ENCODE measurements at regions not wholly inside any gene's neighbourhood (a gene's known extent, or its start where the extent isn't known, plus 50 kb on each side); places are given as distances from the start of the nearest gene placed in this dataset.

- DNase-seq, result no peak
- no peak for TF ChIP-seq CTCF (IDR thresholded peaks at IDR 0.05)
- no peak overlapping the region for H3K27ac Mint-ChIP-seq
- H3K36me3 Mint-ChIP-seq (ENCODE audit: low read depth), result no peaks in the 10 kb centered on the region
- no peaks in the 10 kb centered on the region for H3K4me1 Mint-ChIP-seq (ENCODE audit: low read depth)
- no peak overlapping the region for H3K4me3 Mint-ChIP-seq
- no peaks in the 10 kb centered on the region for H3K27me3 Mint-ChIP-seq (ENCODE audit: insufficient read depth)
- no peaks in the 10 kb centered on the region for H3K9me3 Mint-ChIP-seq
Measured at GRCh38 chr20:39835130-39835842, 853.8 kb downstream of the MAFB start.

GRCh38 chr20:39830903-39831302, 858.1 kb downstream of the MAFB start:
- Mint-ChIP-seq H3K36me3 (ENCODE audit: low read depth) (no peaks in the 10 kb centered on the region), H3K4me1 (ENCODE audit: low read depth) (no peaks in the 10 kb centered on the region), H3K27ac (no peak overlapping the region), H3K9me3 (no peaks in the 10 kb centered on the region), H3K4me3 (no peak overlapping the region), H3K27me3 (ENCODE audit: insufficient read depth) (no peaks in the 10 kb centered on the region; the same call in 1 of the 2 replicates)
- no peak for DNase-seq
- TF ChIP-seq CTCF (IDR thresholded peaks at IDR 0.05), result no peak

- no peaks in the 10 kb centered on the region for H3K4me1 Mint-ChIP-seq (ENCODE audit: low read depth)
- no peaks in the 10 kb centered on the region; the same call in 1 of the 2 replicates for H3K27me3 Mint-ChIP-seq (ENCODE audit: insufficient read depth)
- TF ChIP-seq CTCF (IDR thresholded peaks at IDR 0.05), result no peak
- no peaks in the 10 kb centered on the region for H3K9me3 Mint-ChIP-seq
- H3K36me3 Mint-ChIP-seq (ENCODE audit: low read depth), result no peaks in the 10 kb centered on the region
- no peak for DNase-seq
- H3K4me3 Mint-ChIP-seq, result no peak overlapping the region
- no peak overlapping the region for H3K27ac Mint-ChIP-seq
Measured at GRCh38 chr20:39829661-39830060, 859.4 kb downstream of the MAFB start.

GRCh38 chr20:39829256-39829655, 859.8 kb downstream of the MAFB start:
- H3K4me1 Mint-ChIP-seq (ENCODE audit: low read depth), result no peaks in the 10 kb centered on the region
- H3K27ac Mint-ChIP-seq, result no peak overlapping the region
- H3K27me3 Mint-ChIP-seq (ENCODE audit: insufficient read depth), result no peaks in the 10 kb centered on the region; the same call in 1 of the 2 replicates
- TF ChIP-seq CTCF (IDR thresholded peaks at IDR 0.05), result peak; percentile 54
- no peak for DNase-seq
- H3K9me3 Mint-ChIP-seq, result no peaks in the 10 kb centered on the region
- H3K4me3 Mint-ChIP-seq, result no peak overlapping the region
- no peaks in the 10 kb centered on the region for H3K36me3 Mint-ChIP-seq (ENCODE audit: low read depth)

- Mint-ChIP-seq H3K9me3 (no peaks in the 10 kb centered on the region), H3K4me3 (no peak overlapping the region), H3K27me3 (ENCODE audit: insufficient read depth) (peaks cover 1% of the 10 kb centered on the region), H3K36me3 (ENCODE audit: low read depth) (no peaks in the 10 kb centered on the region), H3K4me1 (ENCODE audit: low read depth) (peaks cover 13% of the 10 kb centered on the region), H3K27ac (no peak overlapping the region)
- no peak for DNase-seq
- TF ChIP-seq CTCF (IDR thresholded peaks at IDR 0.05), result no peak
Measured at GRCh38 chr20:39825950-39826349, 863.1 kb downstream of the MAFB start.
